Body of pancreas (tissue), 4 donors: ENCODE measurements at regions not wholly inside any gene's neighbourhood (a gene's known extent, or its start where the extent isn't known, plus 50 kb on each side); places are given as distances from the start of the nearest gene placed in this dataset.

Experiments used
- CTCF ChIP-seq, 7 experiments: fragments of 450-650 bp in 4 of 7; fragments of 200-600 bp in 3 of 7; sonication (generic) in 3 of 7; IDR thresholded peaks; one replicate each; pipeline ENCODE4 v1.5.1; 2016 to 2019; ENCODE audit warnings: antibody characterized with exemption in 7 of 7
- POLR2A ChIP-seq, 3 donors: fragments of 450-650 bp; IDR thresholded peaks; one replicate each; pipeline ENCODE4 v1.6.1; 2016; ENCODE audit warnings: antibody characterized with exemption in 3 of 3, mild to moderate bottlenecking in 2 of 3

GRCh38 chr2:102888514-102888913 is 126.7 kb downstream of the TMEM182 start:
- TF ChIP-seq CTCF (IDR thresholded peaks at IDR 0.05) (no peak), POLR2A (IDR thresholded peaks at IDR 0.05) (no peak)
